Neural crest cell (in vitro differentiated cells): ENCODE measurements at regions not wholly inside any gene's neighbourhood (a gene's known extent, or its start where the extent isn't known, plus 50 kb on each side); places are given as distances from the start of the nearest gene placed in this dataset.

ENCODE experiments used
- DNase-seq: peaks from one replicate; pipeline ENCODE4 v3.0.0; 2021; ENCODE audit warnings: low read depth, mixed read lengths, low spot score
- H3K27ac Mint-ChIP-seq: one replicate; pipeline ENCODE4 v1.8.0; 2021; ENCODE audit warnings: mild to moderate bottlenecking, mixed read lengths; ENCODE audit not compliant: unreplicated experiment
- H3K27me3 Mint-ChIP-seq: 2 replicates; pipeline ENCODE4 v1.8.0; 2021; ENCODE audit warnings: low read depth, mild to moderate bottlenecking, mixed read lengths
- H3K36me3 Mint-ChIP-seq: 2 replicates; pipeline ENCODE4 v1.8.0; 2021; ENCODE audit warnings: low read depth, mild to moderate bottlenecking, mixed read lengths
- H3K4me1 Mint-ChIP-seq: 2 replicates; pipeline ENCODE4 v1.8.0; 2021; ENCODE audit warnings: mixed read lengths
- H3K4me3 Mint-ChIP-seq: one replicate; pipeline ENCODE4 v1.8.0; 2021; ENCODE audit warnings: mild to moderate bottlenecking, mixed read lengths
- H3K9me3 Mint-ChIP-seq: 2 replicates; pipeline ENCODE4 v1.8.0; 2021; ENCODE audit warnings: mixed read lengths
- TF ChIP-seq, protein P1 (sequence below): fragments of 200-600 bp; sonication (generic); conservative IDR thresholded peaks from 2 replicates; pipeline ENCODE4 v1.5.0; 2021; ENCODE audit warnings: antibody characterized with exemption, mild to moderate bottlenecking

DNA sequence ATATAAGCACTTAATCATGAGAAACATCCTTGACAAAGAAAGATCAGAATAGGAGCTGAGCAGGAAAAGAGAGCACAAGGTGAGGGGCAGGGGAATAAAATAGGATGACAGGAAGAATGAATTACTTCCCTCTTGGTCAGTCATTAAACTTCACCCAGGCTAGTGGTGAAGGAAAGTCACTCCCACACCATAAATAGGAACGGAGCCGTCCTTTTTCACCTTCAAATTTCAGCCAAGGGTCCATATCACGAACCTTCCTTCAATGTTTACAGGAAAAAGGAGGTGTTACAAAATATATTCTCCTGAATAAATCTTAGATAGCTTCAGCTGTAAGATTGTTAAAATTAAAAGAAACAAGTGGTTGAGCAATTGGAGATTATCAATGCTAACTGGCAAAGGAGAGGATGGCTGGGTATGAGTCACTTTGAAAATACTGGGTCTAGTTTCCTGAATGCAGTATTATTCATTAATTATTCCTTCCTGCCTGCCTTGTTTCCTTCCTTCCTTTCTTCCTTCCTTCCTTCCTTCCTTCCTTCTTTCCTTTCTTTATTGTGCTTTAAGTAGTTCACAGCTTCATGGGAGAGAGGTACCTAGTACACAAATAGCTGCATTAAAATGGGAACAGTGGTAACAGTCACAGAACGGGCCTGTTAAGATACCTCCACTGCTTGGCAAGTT lies 292.3 kb upstream of the ID2 start:
- Mint-ChIP-seq H3K27ac (no peak overlapping the region), H3K9me3 (peaks cover 4% of the 10 kb centered on the region), H3K4me3 (no peak overlapping the region)

GRCh38 chr2:8391126-8391525 lies 290.7 kb upstream of the ID2 start:
- Mint-ChIP-seq H3K4me1 (peaks cover 4% of the 10 kb centered on the region), H3K27me3 (no peaks in the 10 kb centered on the region), H3K36me3 (no peaks in the 10 kb centered on the region), H3K9me3 (peaks cover 4% of the 10 kb centered on the region), H3K27ac (no peak overlapping the region), H3K4me3 (no peak overlapping the region)
- DNase-seq = no peak
- TF ChIP-seq, protein P1, sequence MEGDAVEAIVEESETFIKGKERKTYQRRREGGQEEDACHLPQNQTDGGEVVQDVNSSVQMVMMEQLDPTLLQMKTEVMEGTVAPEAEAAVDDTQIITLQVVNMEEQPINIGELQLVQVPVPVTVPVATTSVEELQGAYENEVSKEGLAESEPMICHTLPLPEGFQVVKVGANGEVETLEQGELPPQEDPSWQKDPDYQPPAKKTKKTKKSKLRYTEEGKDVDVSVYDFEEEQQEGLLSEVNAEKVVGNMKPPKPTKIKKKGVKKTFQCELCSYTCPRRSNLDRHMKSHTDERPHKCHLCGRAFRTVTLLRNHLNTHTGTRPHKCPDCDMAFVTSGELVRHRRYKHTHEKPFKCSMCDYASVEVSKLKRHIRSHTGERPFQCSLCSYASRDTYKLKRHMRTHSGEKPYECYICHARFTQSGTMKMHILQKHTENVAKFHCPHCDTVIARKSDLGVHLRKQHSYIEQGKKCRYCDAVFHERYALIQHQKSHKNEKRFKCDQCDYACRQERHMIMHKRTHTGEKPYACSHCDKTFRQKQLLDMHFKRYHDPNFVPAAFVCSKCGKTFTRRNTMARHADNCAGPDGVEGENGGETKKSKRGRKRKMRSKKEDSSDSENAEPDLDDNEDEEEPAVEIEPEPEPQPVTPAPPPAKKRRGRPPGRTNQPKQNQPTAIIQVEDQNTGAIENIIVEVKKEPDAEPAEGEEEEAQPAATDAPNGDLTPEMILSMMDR = no peak

More for the DNA sequence above, 292.3 kb upstream of the ID2 start:
- Mint-ChIP-seq H3K4me1 (peaks cover 4% of the 10 kb centered on the region), H3K27me3 (no peaks in the 10 kb centered on the region), H3K36me3 (no peaks in the 10 kb centered on the region)
- DNase-seq = no peak
- TF ChIP-seq, protein P1 = no peak

GRCh38 chr2:8391584-8391983 lies 290.3 kb upstream of the ID2 start:
- H3K4me3 Mint-ChIP-seq = no peak overlapping the region
- DNase-seq = no peak
- peaks cover 4% of the 10 kb centered on the region for H3K4me1 Mint-ChIP-seq
- H3K9me3 Mint-ChIP-seq = peaks cover 4% of the 10 kb centered on the region
- H3K27me3 Mint-ChIP-seq = no peaks in the 10 kb centered on the region
- H3K36me3 Mint-ChIP-seq = no peaks in the 10 kb centered on the region
- TF ChIP-seq, protein P1 = no peak
- no peak overlapping the region for H3K27ac Mint-ChIP-seq

GRCh38 chr2:8392098-8392866 lies 289.6 kb upstream of the ID2 start:
- Mint-ChIP-seq H3K9me3 (peaks cover 4% of the 10 kb centered on the region), H3K27me3 (no peaks in the 10 kb centered on the region), H3K27ac (no peak overlapping the region), H3K4me1 (peaks cover 4% of the 10 kb centered on the region), H3K36me3 (no peaks in the 10 kb centered on the region), H3K4me3 (no peak overlapping the region)
- TF ChIP-seq, protein P1 = no peak
- no peak for DNase-seq

- no peaks in the 10 kb centered on the region for H3K36me3 Mint-ChIP-seq
- H3K27me3 Mint-ChIP-seq = no peaks in the 10 kb centered on the region
- no peak overlapping the region for H3K4me3 Mint-ChIP-seq
- peaks cover 3% of the 10 kb centered on the region for H3K9me3 Mint-ChIP-seq
- peaks cover 4% of the 10 kb centered on the region for H3K4me1 Mint-ChIP-seq
- TF ChIP-seq, protein P1 = no peak
- no peak for DNase-seq
- no peak overlapping the region for H3K27ac Mint-ChIP-seq
Observed at GRCh38 chr2:8393506-8393905, 288.4 kb upstream of the ID2 start.
